HepG2 (cell line): ENCODE measurements at regions not wholly inside any gene's neighbourhood (a gene's known extent, or its start where the extent isn't known, plus 50 kb on each side); places are given as distances from the start of the nearest gene placed in this dataset.

ENCODE experiments used
- ATAC-seq: fragments of 200-7000 bp; cut with Tn5 transposase; 3 replicates; pipeline ENCODE4 v1.9.1; 2020; ENCODE audit warnings: mild to moderate bottlenecking, moderate library complexity
- BruUV-seq: library from RNA; stranded (reverse); fragments of 400-500 nt; replicated peaks from 2 replicates; lab custom pipeline; 2021; lab: Mats Ljungman, UMichigan
- CTCF ChIA-PET: fragments of 300-600 bp; formaldehyde crosslinking; extraction: SDS; loops from one replicate; lab custom pipeline; 2021; ENCODE audit warnings: low total read pairs, inconsistent platforms, low intra/inter-chr PET ratio; lab: Yijun Ruan, JAX
- POLR2A ChIA-PET: fragments of 350-600 bp; sonication (Branson Sonifier 250); formaldehyde crosslinking; loops from one replicate; lab custom pipeline; 2020; ENCODE audit warnings: antibody characterized with exemption, inconsistent platforms; lab: Yijun Ruan, JAX
- DNase-seq: peaks from one replicate; pipeline ENCODE4 v3.0.0-alpha.2; 2015; ENCODE audit warnings: low spot score
- FAIRE-seq: peaks from 3 replicates; lab custom pipeline; 2011; peaks lifted over from hg19 to GRCh38; lab: Jason Lieb, UNC
- H2AFZ ChIP-seq: one replicate; pipeline ENCODE4 v1.6.1; 2011; ENCODE audit warnings: low read length, inconsistent platforms
- H3K27ac ChIP-seq: fragments of 300-600 bp; 3 replicates; pipeline ENCODE4 v1.8.0; 2011; ENCODE audit warnings: mixed run types, mild to moderate bottlenecking, mixed read lengths, low read length, inconsistent platforms; ENCODE audit not compliant: insufficient read depth; ENCODE audit errors: extremely low read length
- H3K27me3 ChIP-seq, 2 experiments: fragments of 200-600 bp in 1 of 2; 2 replicates in 1 of 2; 3 replicates in 1 of 2; pipeline versions ENCODE4 v1.6.0 to v1.8.0; 2011; ENCODE audit warnings: low read length in 2 of 2, mild to moderate bottlenecking in 2 of 2, moderate library complexity in 2 of 2, inconsistent platforms in 1 of 2; ENCODE audit not compliant: insufficient read depth in 2 of 2, control insufficient read depth in 1 of 2
- H3K36me3 ChIP-seq, 2 experiments: fragments of 200-600 bp in 1 of 2; replicated peaks in 1 of 2; 2 replicates in 1 of 2; 3 replicates in 1 of 2; pipeline versions ENCODE4 v1.5.1 to v1.8.0; 2011; ENCODE audit warnings: low read length in 2 of 2, inconsistent platforms in 1 of 2; ENCODE audit not compliant: insufficient read depth in 2 of 2, control insufficient read depth in 1 of 2
- H3K4me1 ChIP-seq: 2 replicates; pipeline ENCODE4 v1.5.1; 2012; ENCODE audit warnings: low read length, inconsistent platforms; ENCODE audit not compliant: insufficient read depth
- H3K4me2 ChIP-seq: 2 replicates; pipeline ENCODE4 v1.6.0; 2011; ENCODE audit warnings: low read depth, low read length, inconsistent platforms
- H3K4me3 ChIP-seq, 3 experiments: fragments of 200-600 bp in 1 of 3; sonication (generic), shearing (Covaris generic) in 1 of 3; replicated peaks in 1 of 3; 2 replicates each; pipeline ENCODE4 v1.5.1; 2011 to 2016; ENCODE audit warnings: low read length in 3 of 3, inconsistent platforms in 2 of 3, low read depth in 2 of 3, mild to moderate bottlenecking in 2 of 3, control low read depth in 1 of 3, mixed read lengths in 1 of 3; ENCODE audit not compliant: insufficient read depth in 1 of 3
- H3K79me2 ChIP-seq: one replicate; pipeline ENCODE4 v1.6.1; 2011; ENCODE audit warnings: low read length, inconsistent platforms; ENCODE audit not compliant: insufficient read depth
- H3K9ac ChIP-seq: 2 replicates; pipeline ENCODE4 v1.6.0; 2011; ENCODE audit warnings: mild to moderate bottlenecking, low read depth, low read length, inconsistent platforms; ENCODE audit not compliant: insufficient read depth
- H3K9me3 ChIP-seq: 2 replicates; pipeline ENCODE4 v1.5.1; 2012; ENCODE audit warnings: mild to moderate bottlenecking, low read length
- H4K20me1 ChIP-seq: 2 replicates; pipeline ENCODE4 v1.6.0; 2011; ENCODE audit warnings: inconsistent platforms, mild to moderate bottlenecking, low read length, moderate library complexity; ENCODE audit not compliant: insufficient read depth
- FOXK2 ChIP-seq: fragments of 450-650 bp; IDR thresholded peaks from 2 replicates; pipeline ENCODE4 v1.6.1; 2016
- MEIS1 ChIP-seq: sonication (generic); formaldehyde crosslinking; IDR thresholded peaks from 2 replicates; pipeline ENCODE4 v1.9.0; 2021; ENCODE audit warnings: mild to moderate bottlenecking, missing genetic modification reagents, moderate library complexity, borderline replicate concordance
- POLR2AphosphoS5 ChIP-seq: IDR thresholded peaks from 2 replicates; pipeline ENCODE4 v1.6.1; 2012; ENCODE audit warnings: low read depth, low read length
- SAFB2 ChIP-seq: sonication (generic); formaldehyde crosslinking; IDR thresholded peaks from 2 replicates; pipeline ENCODE4 v1.5.1; 2020; ENCODE audit warnings: missing genetic modification reagents, low read depth, mild to moderate bottlenecking, borderline replicate concordance
- ZNF253 ChIP-seq: sonication (generic); formaldehyde crosslinking; IDR thresholded peaks from 2 replicates; pipeline ENCODE4 v1.8.0; 2022; ENCODE audit warnings: mild to moderate bottlenecking, missing genetic modification reagents, borderline replicate concordance
- ZNF329 ChIP-seq: sonication (generic); formaldehyde crosslinking; IDR thresholded peaks from 2 replicates; pipeline ENCODE4 v1.9.0; 2021; ENCODE audit warnings: low read depth, mild to moderate bottlenecking, missing genetic modification reagents
- ZNF75D ChIP-seq: sonication (generic); formaldehyde crosslinking; IDR thresholded peaks from 2 replicates; pipeline ENCODE4 v1.8.1; 2023; ENCODE audit warnings: missing genetic modification reagents, mild to moderate bottlenecking, borderline replicate concordance
- ZSCAN9 ChIP-seq: IDR thresholded peaks from 2 replicates; pipeline ENCODE4 v1.6.1; 2016; ENCODE audit warnings: borderline replicate concordance
- WGBS: methylation state at CpG from one replicate; pipeline ENCODE4 v1.1.6; 2017; ENCODE audit warnings: low lambda C conversion rate; 5-methylcytosine and 5-hydroxymethylcytosine counted together
- in situ Hi-C: cut with HindIII; loops from 2 replicates; pipeline ENCODE4 v1.10.0; 2017; ENCODE audit warnings: low pct_unique_long_range_greater_than_20kb; ENCODE audit not compliant: extremely low pct_ligation_motif_present
- intact Hi-C: fragments of 100-400 bp; cut with micrococcal nuclease; formaldehyde crosslinking; loops from one replicate; pipeline ENCODE4 v1.10.0; 2022; ENCODE audit not compliant: unreplicated experiment
- TF ChIP-seq, protein P1 (sequence below): IDR thresholded peaks from 2 replicates; pipeline ENCODE4 v1.6.1; 2016
- TF ChIP-seq, protein P2 (sequence below): sonication (generic); formaldehyde crosslinking; IDR thresholded peaks from 2 replicates; pipeline ENCODE4 v1.5.0; 2020; ENCODE audit warnings: mild to moderate bottlenecking, missing genetic modification reagents, borderline replicate concordance

DNA sequence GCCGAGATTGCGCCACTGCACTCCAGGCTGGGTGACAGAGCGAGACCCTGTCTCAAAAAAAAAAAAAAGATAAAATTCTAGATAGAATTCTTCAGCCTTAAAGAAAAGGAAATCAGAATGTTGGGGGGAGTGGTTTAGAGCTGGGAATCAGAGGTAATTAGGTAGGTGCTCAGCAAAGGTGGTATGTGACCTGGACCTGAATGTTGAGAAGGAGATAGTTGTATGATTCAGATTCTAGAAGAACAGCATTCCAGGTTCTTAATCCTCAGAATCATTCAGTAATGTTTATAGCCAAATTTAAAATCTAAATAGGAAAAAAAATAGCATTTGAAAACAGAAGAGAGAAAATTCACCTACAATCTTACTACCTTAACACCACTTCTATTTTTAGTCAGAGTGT, 71.3 kb upstream of the UBE2E1 start (continued):
- TF ChIP-seq ZNF329 (CRISPR knock-in tag): no peak
- no peak for TF ChIP-seq MEIS1 (CRISPR knock-in tag)

DNA sequence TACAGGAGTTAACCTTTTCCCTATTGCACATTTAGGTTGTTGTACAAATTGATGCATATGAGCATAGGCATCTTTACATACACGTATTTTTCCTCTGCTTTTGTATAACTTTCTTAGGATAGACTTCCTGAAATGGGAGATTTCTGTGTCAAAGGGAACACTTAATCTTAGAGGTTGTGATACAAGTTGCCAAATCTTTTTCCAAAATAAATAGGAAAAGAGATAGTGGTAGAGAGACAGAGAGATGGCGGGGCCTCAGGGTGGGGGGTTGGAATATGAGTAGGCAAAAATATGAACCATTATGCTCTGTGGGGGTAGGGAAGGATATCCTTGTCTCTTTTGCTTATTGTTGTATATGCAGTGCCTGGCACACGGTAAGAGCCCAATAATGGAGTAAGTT, 70.7 kb upstream of the UBE2E1 start:
- DNase-seq (no peak), FAIRE-seq (no peak), ATAC-seq (no peak)
- TF ChIP-seq ZSCAN9: no peak
- TF ChIP-seq, protein P1, sequence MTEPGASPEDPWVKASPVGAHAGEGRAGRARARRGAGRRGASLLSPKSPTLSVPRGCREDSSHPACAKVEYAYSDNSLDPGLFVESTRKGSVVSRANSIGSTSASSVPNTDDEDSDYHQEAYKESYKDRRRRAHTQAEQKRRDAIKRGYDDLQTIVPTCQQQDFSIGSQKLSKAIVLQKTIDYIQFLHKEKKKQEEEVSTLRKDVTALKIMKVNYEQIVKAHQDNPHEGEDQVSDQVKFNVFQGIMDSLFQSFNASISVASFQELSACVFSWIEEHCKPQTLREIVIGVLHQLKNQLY (CRISPR knock-in tag): no peak
- TF ChIP-seq SAFB2 (CRISPR knock-in tag): no peak
- TF ChIP-seq ZNF75D (CRISPR knock-in tag): no peak
- TF ChIP-seq FOXK2: no peak
- no peak for TF ChIP-seq ZNF253
- TF ChIP-seq, protein P2, sequence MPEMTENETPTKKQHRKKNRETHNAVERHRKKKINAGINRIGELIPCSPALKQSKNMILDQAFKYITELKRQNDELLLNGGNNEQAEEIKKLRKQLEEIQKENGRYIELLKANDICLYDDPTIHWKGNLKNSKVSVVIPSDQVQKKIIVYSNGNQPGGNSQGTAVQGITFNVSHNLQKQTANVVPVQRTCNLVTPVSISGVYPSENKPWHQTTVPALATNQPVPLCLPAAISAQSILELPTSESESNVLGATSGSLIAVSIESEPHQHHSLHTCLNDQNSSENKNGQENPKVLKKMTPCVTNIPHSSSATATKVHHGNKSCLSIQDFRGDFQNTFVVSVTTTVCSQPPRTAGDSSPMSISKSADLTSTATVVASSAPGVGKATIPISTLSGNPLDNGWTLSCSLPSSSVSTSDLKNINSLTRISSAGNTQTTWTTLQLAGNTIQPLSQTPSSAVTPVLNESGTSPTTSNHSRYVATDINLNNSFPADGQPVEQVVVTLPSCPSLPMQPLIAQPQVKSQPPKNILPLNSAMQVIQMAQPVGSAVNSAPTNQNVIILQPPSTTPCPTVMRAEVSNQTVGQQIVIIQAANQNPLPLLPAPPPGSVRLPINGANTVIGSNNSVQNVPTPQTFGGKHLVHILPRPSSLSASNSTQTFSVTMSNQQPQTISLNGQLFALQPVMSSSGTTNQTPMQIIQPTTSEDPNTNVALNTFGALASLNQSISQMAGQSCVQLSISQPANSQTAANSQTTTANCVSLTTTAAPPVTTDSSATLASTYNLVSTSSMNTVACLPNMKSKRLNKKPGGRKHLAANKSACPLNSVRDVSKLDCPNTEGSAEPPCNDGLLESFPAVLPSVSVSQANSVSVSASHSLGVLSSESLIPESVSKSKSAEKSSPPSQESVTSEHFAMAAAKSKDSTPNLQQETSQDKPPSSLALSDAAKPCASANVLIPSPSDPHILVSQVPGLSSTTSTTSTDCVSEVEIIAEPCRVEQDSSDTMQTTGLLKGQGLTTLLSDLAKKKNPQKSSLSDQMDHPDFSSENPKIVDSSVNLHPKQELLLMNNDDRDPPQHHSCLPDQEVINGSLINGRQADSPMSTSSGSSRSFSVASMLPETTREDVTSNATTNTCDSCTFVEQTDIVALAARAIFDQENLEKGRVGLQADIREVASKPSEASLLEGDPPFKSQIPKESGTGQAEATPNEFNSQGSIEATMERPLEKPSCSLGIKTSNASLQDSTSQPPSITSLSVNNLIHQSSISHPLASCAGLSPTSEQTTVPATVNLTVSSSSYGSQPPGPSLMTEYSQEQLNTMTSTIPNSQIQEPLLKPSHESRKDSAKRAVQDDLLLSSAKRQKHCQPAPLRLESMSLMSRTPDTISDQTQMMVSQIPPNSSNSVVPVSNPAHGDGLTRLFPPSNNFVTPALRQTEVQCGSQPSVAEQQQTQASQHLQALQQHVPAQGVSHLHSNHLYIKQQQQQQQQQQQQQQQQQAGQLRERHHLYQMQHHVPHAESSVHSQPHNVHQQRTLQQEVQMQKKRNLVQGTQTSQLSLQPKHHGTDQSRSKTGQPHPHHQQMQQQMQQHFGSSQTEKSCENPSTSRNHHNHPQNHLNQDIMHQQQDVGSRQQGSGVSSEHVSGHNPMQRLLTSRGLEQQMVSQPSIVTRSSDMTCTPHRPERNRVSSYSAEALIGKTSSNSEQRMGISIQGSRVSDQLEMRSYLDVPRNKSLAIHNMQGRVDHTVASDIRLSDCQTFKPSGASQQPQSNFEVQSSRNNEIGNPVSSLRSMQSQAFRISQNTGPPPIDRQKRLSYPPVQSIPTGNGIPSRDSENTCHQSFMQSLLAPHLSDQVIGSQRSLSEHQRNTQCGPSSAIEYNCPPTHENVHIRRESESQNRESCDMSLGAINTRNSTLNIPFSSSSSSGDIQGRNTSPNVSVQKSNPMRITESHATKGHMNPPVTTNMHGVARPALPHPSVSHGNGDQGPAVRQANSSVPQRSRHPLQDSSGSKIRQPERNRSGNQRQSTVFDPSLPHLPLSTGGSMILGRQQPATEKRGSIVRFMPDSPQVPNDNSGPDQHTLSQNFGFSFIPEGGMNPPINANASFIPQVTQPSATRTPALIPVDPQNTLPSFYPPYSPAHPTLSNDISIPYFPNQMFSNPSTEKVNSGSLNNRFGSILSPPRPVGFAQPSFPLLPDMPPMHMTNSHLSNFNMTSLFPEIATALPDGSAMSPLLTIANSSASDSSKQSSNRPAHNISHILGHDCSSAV (CRISPR knock-in tag): no peak
- no peak for TF ChIP-seq POLR2AphosphoS5
- H3K27me3 ChIP-seq: 0 out of 5 replicates have a peak, but pooled peaks cover 0 to 8% of the 10 kb centered on the region in 2 experiments
- H2AFZ ChIP-seq: no peak overlapping the region
- H3K27ac ChIP-seq: no peak overlapping the region
- H3K9ac ChIP-seq: no peak overlapping the region
- H3K4me2 ChIP-seq: no peak overlapping the region
- WGBS: 22% methylated on average over 3 of the region's 3 CpGs
- in situ Hi-C loops (no loop called here), intact Hi-C loops (no loop called here)
- no TSS peak for BruUV-seq
- no peaks in the 10 kb centered on the region for H3K79me2 ChIP-seq
- H3K4me1 ChIP-seq: no peaks in the 10 kb centered on the region
- no peaks in the 10 kb centered on the region for H3K9me3 ChIP-seq
- ChIA-PET CTCF (no interaction called here), POLR2A (no interaction called here)
- H4K20me1 ChIP-seq: no peaks in the 10 kb centered on the region
- H3K36me3 ChIP-seq: no peaks in the 10 kb centered on the region
- H3K4me3 ChIP-seq: no peak overlapping the region
